Keratinocyte (primary cell): ENCODE measurements at regions not wholly inside any gene's neighbourhood (a gene's known extent, or its start where the extent isn't known, plus 50 kb on each side); places are given as distances from the start of the nearest gene placed in this dataset.
"Not testable (repeated sequence)": the region's sequence is repeated elsewhere in the genome, so short reads cannot be mapped to it uniquely, and the experiment has no call there.

Experiments
- DNase-seq: peaks from one replicate; pipeline ENCODE4 v3.0.0-alpha.2; 2011; ENCODE audit warnings: low read depth, missing footprints, low spot score
- FAIRE-seq: peaks from 2 replicates; lab custom pipeline; 2011; peaks lifted over from hg19 to GRCh38; lab: Jason Lieb, UNC
- H2AFZ ChIP-seq: 2 replicates; pipeline ENCODE4 v1.6.0; 2012; ENCODE audit warnings: low read length, control low read depth, inconsistent platforms; ENCODE audit not compliant: control insufficient read depth
- H3K27ac ChIP-seq: 2 replicates; pipeline ENCODE4 v1.5.1; 2011; ENCODE audit warnings: low read length; ENCODE audit not compliant: control insufficient read depth, insufficient read depth
- H3K27me3 ChIP-seq: 3 replicates; pipeline ENCODE4 v1.6.0; 2011; ENCODE audit warnings: low read length; ENCODE audit not compliant: control insufficient read depth, insufficient read depth; ENCODE audit errors: extremely low read depth
- H3K36me3 ChIP-seq, 2 experiments: 2 replicates in 1 of 2; 3 replicates in 1 of 2; pipeline ENCODE4 v1.5.1; 2011; ENCODE audit warnings: low read length in 2 of 2, mild to moderate bottlenecking in 1 of 2; ENCODE audit not compliant: control insufficient read depth in 2 of 2, insufficient read depth in 2 of 2; ENCODE audit errors: extremely low read depth in 1 of 2
- H3K4me1 ChIP-seq: 3 replicates; pipeline ENCODE4 v1.5.1; 2011; ENCODE audit warnings: low read length; ENCODE audit not compliant: control insufficient read depth, insufficient read depth; ENCODE audit errors: extremely low read depth
- H3K4me2 ChIP-seq: 3 replicates; pipeline ENCODE4 v1.6.0; 2011; ENCODE audit warnings: low read depth, low read length; ENCODE audit not compliant: control insufficient read depth, insufficient read depth; ENCODE audit errors: extremely low read depth
- H3K4me3 ChIP-seq, 3 experiments: fragments of 200-600 bp in 1 of 3; sonication (generic) in 1 of 3; 2 replicates in 2 of 3; 3 replicates in 1 of 3; pipeline ENCODE4 v1.5.1; 2011 to 2016; ENCODE audit warnings: low read length in 3 of 3, mild to moderate bottlenecking in 3 of 3, control low read depth in 2 of 3, inconsistent platforms in 1 of 3, low read depth in 1 of 3, mixed read lengths in 1 of 3, mixed run types in 1 of 3, moderate library complexity in 1 of 3; ENCODE audit not compliant: control insufficient read depth in 2 of 3, insufficient read depth in 2 of 3; ENCODE audit errors: extremely low read depth in 1 of 3
- H3K79me2 ChIP-seq: 2 replicates; pipeline ENCODE4 v1.6.0; 2012; ENCODE audit warnings: low read length; ENCODE audit not compliant: control insufficient read depth, insufficient read depth
- H3K9ac ChIP-seq: 3 replicates; pipeline ENCODE4 v1.6.0; 2011; ENCODE audit warnings: low read length; ENCODE audit not compliant: control insufficient read depth, insufficient read depth; ENCODE audit errors: extremely low read depth
- H3K9me1 ChIP-seq: 3 replicates; pipeline ENCODE4 v1.6.0; 2011; ENCODE audit warnings: low read length; ENCODE audit not compliant: control insufficient read depth, insufficient read depth; ENCODE audit errors: extremely low read depth
- H3K9me3 ChIP-seq: 2 replicates; pipeline ENCODE4 v1.5.1; 2012; ENCODE audit warnings: low read depth, low read length; ENCODE audit not compliant: control insufficient read depth
- H4K20me1 ChIP-seq: 3 replicates; pipeline ENCODE4 v1.6.0; 2011; ENCODE audit warnings: low read length; ENCODE audit not compliant: control insufficient read depth, insufficient read depth; ENCODE audit errors: extremely low read depth
- EZH2 ChIP-seq: IDR thresholded peaks from one replicate; pipeline ENCODE4 v1.6.1; 2012; ENCODE audit warnings: inconsistent platforms, mild to moderate bottlenecking, low read length, moderate library complexity
- dilution Hi-C: fragments of 300-500 bp; cut with MboI; formaldehyde crosslinking; loops from one replicate; pipeline ENCODE4 v1.7.0; 2020; ENCODE audit warnings: low sequenced_read_pairs; ENCODE audit not compliant: extremely low pct_ligation_motif_present
- TF ChIP-seq, protein P1 (sequence below), 3 experiments: IDR thresholded peaks in 1 of 3; conservative IDR thresholded peaks in 1 of 3; optimal IDR thresholded peaks in 1 of 3; 2 replicates in 2 of 3; 3 replicates in 1 of 3; pipeline versions ENCODE3 to v1.5.1; 2011; ENCODE audit warnings: low read length in 3 of 3, mild to moderate bottlenecking in 3 of 3, moderate library complexity in 2 of 3, control low read depth in 1 of 3, inconsistent platforms in 1 of 3; ENCODE audit not compliant: insufficient read depth in 2 of 3; ENCODE audit errors: extremely low read depth in 1 of 3

DNA sequence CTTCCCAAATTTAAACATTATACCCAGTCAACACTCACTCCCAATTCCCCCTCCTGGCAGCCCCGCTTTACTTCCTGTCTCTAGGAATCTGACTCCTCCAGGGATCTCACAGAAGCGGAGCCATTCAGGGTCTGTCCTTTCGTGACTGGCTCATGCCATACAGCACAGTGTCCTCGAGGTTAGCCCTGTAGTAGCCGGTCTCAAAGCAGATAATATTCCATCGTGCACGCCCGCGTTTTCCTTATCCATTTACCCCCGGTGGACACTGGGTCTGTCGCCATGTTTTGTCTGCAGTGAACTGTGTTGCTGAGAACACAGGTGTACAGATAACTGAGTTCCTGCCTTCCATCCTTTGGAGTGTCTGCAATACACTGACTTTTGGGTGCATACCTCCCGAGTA lies 95.3 kb downstream of the TTLL2 start:
- no peak overlapping the region for H3K4me3 ChIP-seq
- H3K9me1 ChIP-seq = no peaks in the 10 kb centered on the region
- FAIRE-seq (no peak), DNase-seq (no peak)
- dilution Hi-C loops = no loop called here
- no peaks in the 10 kb centered on the region for H3K27me3 ChIP-seq
- H4K20me1 ChIP-seq = no peaks in the 10 kb centered on the region
- no peaks in the 10 kb centered on the region for H3K9me3 ChIP-seq
- TF ChIP-seq, protein P1, sequence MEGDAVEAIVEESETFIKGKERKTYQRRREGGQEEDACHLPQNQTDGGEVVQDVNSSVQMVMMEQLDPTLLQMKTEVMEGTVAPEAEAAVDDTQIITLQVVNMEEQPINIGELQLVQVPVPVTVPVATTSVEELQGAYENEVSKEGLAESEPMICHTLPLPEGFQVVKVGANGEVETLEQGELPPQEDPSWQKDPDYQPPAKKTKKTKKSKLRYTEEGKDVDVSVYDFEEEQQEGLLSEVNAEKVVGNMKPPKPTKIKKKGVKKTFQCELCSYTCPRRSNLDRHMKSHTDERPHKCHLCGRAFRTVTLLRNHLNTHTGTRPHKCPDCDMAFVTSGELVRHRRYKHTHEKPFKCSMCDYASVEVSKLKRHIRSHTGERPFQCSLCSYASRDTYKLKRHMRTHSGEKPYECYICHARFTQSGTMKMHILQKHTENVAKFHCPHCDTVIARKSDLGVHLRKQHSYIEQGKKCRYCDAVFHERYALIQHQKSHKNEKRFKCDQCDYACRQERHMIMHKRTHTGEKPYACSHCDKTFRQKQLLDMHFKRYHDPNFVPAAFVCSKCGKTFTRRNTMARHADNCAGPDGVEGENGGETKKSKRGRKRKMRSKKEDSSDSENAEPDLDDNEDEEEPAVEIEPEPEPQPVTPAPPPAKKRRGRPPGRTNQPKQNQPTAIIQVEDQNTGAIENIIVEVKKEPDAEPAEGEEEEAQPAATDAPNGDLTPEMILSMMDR (optimal IDR thresholded peaks at IDR 0.05 in 1 of 3, IDR thresholded peaks at IDR 0.05 in 1 of 3, conservative IDR thresholded peaks at IDR 0.05 in 1 of 3; ENCODE audit: extremely low read depth in 1 of 3, insufficient read depth in 2 of 3, low read length in 3 of 3) = no peak
- TF ChIP-seq EZH2 = no peak
- no peak overlapping the region for H3K9ac ChIP-seq
- H3K79me2 ChIP-seq = no peaks in the 10 kb centered on the region
- no peaks in the 10 kb centered on the region for H3K4me1 ChIP-seq
- no peaks in the 10 kb centered on the region for H3K36me3 ChIP-seq
- H3K4me2 ChIP-seq = no peak overlapping the region
- no peak overlapping the region for H3K27ac ChIP-seq
- no peak overlapping the region for H2AFZ ChIP-seq

DNA sequence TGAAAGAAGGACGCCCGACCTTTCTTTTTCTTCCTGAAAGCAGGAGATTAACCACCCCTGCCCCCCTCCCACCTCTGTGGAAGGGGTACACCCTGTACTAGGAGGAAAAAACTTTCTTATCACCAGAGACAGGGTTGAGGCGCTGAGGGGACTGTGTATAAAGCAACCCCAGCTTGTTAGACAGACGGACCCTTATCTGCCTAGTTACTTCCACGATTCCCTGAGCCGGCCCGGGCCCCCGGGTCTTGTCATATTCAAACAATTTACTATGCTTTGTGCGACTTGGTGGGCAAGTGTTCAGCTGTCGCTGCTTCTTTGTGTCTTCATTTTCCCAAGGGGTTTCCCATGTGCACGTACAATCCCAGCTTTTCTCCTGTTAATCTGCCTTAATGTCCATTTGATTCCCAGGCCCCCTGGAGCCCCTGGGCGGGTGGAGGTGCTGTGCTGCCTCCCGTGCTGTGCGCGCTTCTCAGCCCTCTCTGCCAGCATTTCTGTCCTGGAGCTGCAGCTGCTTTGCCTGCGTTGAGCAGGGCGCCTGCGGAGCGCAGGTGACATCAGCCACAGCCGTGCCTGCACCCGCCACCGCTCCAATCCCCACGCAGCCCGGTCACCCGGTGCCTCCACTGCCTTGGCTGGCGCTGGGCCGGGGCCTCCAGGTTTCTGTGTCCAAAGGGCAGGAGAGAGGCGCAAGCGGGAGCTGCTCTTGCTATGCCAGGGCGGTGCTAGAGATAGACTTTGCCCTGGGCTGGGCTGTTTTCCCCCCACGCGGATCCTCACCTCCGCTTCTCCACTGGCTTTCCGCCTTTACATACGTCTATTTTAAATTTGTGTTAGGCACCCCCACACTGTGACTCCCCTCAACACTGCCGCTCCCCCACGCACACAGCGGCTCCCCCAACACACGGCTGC lies 96.2 kb downstream of the TTLL2 start:
- H3K27me3 ChIP-seq = no peaks in the 10 kb centered on the region
- dilution Hi-C loops = no loop called here
- FAIRE-seq (no peak), DNase-seq (no peak)
- H3K9me1 ChIP-seq = no peaks in the 10 kb centered on the region
- TF ChIP-seq EZH2 = no peak
- TF ChIP-seq, protein P1 (optimal IDR thresholded peaks at IDR 0.05 in 1 of 3, IDR thresholded peaks at IDR 0.05 in 1 of 3, conservative IDR thresholded peaks at IDR 0.05 in 1 of 3; ENCODE audit: extremely low read depth in 1 of 3, insufficient read depth in 2 of 3, low read length in 3 of 3) = no peak
- no peak overlapping the region for H3K4me3 ChIP-seq
- no peak overlapping the region for H3K9ac ChIP-seq
- no peak overlapping the region for H3K4me2 ChIP-seq
- H3K79me2 ChIP-seq = no peaks in the 10 kb centered on the region
- H4K20me1 ChIP-seq = no peaks in the 10 kb centered on the region
- H3K4me1 ChIP-seq = no peaks in the 10 kb centered on the region
- no peak overlapping the region for H2AFZ ChIP-seq
- no peak overlapping the region for H3K27ac ChIP-seq
- H3K36me3 ChIP-seq = no peaks in the 10 kb centered on the region
- H3K9me3 ChIP-seq = no peaks in the 10 kb centered on the region

DNA sequence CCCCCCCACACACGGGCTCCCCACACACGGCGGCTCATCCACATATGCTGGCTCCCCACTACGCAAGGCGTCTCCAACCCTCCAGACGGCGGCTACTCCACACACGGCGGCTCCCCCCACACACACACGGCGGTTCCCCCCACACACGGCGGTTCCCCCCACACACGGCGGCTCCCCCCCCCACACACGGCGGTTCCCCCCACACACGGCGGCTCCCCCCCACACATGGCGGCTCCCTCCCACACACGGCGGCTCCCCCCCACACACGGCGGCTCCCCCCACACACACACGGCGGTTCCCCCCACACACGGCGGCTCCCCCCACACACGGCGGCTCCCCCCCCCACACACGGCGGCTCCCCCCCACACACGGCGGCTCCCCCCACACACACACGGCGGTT lies 97.1 kb downstream of the TTLL2 start:
- FAIRE-seq, H3K9ac ChIP-seq, H3K36me3 ChIP-seq, H3K4me2 ChIP-seq, H2AFZ ChIP-seq, H3K9me1 ChIP-seq, dilution Hi-C loops, H4K20me1 ChIP-seq, H3K9me3 ChIP-seq, DNase-seq, H3K27me3 ChIP-seq, H3K4me3 ChIP-seq, H3K79me2 ChIP-seq, H3K27ac ChIP-seq, H3K4me1 ChIP-seq: not testable (repeated sequence)
